Urinary bladder (tissue), 3 donors: ENCODE measurements at regions not wholly inside any gene's neighbourhood (a gene's known extent, or its start where the extent isn't known, plus 50 kb on each side); places are given as distances from the start of the nearest gene placed in this dataset.

ENCODE experiments used
- DNase-seq: peaks from one replicate; pipeline ENCODE4 v3.0.0-alpha.2; 2015; ENCODE audit errors: extremely low spot score
- H3K27ac ChIP-seq: one replicate; pipeline ENCODE4 v1.5.1; 2013; ENCODE audit warnings: low read depth, mild to moderate bottlenecking, moderate library complexity
- H3K36me3 ChIP-seq: one replicate; pipeline ENCODE4 v1.6.1; 2013; ENCODE audit warnings: mild to moderate bottlenecking, moderate library complexity; ENCODE audit not compliant: insufficient read depth
- H3K4me1 ChIP-seq: one replicate; pipeline ENCODE4 v1.6.1; 2013; ENCODE audit warnings: mild to moderate bottlenecking, moderate library complexity; ENCODE audit not compliant: insufficient read depth
- H3K4me3 ChIP-seq: one replicate; pipeline ENCODE4 v1.5.1; 2013; ENCODE audit warnings: low read depth, low read length
- WGBS: extraction: QIAGEN DNeasy Blood & Tissue Kit; methylation state at CpG from one replicate; pipeline ENCODE4 v1.1.7; 2013; 5-methylcytosine and 5-hydroxymethylcytosine counted together
- donor health status: healthy with polysubstance abuse.
- donor health status: healthy.

DNA sequence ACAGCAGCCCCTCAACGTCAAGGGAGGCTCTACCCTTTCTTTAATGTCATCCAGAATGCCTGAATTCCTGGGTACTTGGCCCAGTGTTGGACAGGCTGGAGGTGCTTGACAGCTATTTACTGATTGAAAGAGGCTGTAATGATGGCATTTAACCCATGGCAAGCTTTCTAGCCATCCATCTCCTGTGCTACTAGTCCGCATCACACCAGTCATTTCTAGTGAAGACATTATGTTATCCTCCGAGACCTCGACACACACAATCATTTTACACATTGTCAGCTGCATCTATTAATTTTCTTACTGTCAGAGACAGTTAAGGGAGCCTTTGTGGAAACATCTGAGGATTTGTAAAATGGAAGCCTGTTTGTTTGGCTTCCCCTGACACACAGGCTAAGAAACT lies 149.3 kb upstream of the FSTL4 start:
- H3K4me3 ChIP-seq = no peak overlapping the region
- DNase-seq = no peak
- H3K27ac ChIP-seq = no peak overlapping the region
- WGBS = 78% methylated on average over 4 of the region's 4 CpGs
- H3K36me3 ChIP-seq = no peaks in the 10 kb centered on the region
- no peaks in the 10 kb centered on the region for H3K4me1 ChIP-seq

DNA sequence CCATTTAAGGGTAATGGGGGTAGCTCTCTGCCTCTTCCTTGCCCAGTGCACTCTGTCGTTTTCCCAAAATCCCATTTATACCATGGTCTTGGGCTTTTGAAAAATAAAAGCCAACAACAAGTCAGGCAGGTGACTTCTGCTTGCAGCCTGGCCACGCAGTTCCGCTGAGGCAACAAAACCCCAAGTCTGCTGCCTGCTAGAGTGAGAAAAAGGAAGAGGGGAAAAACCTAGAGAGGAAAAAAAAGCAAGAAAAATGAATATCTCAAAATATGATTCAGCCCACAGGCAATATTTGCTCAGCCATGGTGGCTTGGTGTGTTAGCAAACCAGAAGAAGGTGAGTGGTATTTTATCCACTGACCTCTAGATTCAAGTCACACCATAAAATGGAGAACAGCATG lies 148.2 kb upstream of the FSTL4 start:
- Histone ChIP-seq H3K36me3 (no peaks in the 10 kb centered on the region), H3K4me3 (no peak overlapping the region), H3K4me1 (no peaks in the 10 kb centered on the region), H3K27ac (no peak overlapping the region)
- DNase-seq = no peak
- WGBS = 89% methylated on average over 3 of the region's 3 CpGs

DNA sequence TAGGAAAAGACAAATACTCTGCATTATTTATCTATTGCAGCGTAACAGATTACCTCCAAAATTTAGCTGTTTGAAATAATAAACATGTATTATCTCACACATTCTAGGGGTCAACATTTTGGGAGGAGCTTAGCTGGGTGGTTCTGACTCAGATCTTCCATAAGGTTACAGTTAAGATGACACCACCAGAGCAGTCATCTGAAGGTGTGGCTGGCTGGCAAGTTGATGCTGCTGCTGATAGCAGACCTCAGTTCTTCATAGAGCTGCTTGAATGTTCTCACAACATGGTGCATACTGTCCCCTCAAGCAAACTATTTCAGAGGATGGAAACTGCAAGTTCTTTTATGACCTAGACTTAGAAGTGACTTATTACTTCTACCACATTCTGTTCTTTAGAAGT lies 146.3 kb upstream of the FSTL4 start:
- no peak for DNase-seq
- no peak overlapping the region for H3K4me3 ChIP-seq
- no peaks in the 10 kb centered on the region for H3K4me1 ChIP-seq
- no peak overlapping the region for H3K27ac ChIP-seq
- H3K36me3 ChIP-seq = no peaks in the 10 kb centered on the region
- 45% methylated on average over 1 of the region's 1 CpG for WGBS

DNA sequence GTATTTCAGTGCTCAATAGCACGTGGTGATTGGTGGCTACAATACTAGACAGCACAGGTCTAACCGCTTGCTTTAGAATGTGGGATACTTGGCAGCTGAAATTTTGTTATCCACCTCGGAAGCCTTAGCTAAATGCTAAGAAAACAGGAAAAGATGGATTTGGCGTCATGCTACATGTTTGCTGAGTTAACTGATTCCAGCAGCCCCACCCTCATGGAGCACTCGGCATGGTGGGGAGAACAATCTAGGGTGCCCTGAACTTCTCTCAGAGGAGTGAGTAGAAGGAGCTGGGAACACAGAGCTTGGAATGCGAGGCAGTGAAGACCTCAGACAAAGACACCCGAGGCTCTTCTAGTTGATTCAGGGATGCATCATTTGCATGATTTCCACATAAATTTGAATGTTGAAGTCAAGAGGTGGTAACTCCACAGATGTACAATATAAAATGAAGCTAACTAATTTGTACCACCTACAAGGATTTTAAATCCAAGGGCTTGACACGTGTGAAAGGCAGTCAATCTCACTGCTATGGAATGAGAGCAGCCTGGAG lies 145.1 kb upstream of the FSTL4 start:
- 49% methylated on average over 8 of the region's 8 CpGs for WGBS
- H3K4me3 ChIP-seq = no peak overlapping the region
- H3K27ac ChIP-seq = no peak overlapping the region
- no peaks in the 10 kb centered on the region for H3K4me1 ChIP-seq
- no peak for DNase-seq
- no peaks in the 10 kb centered on the region for H3K36me3 ChIP-seq

DNA sequence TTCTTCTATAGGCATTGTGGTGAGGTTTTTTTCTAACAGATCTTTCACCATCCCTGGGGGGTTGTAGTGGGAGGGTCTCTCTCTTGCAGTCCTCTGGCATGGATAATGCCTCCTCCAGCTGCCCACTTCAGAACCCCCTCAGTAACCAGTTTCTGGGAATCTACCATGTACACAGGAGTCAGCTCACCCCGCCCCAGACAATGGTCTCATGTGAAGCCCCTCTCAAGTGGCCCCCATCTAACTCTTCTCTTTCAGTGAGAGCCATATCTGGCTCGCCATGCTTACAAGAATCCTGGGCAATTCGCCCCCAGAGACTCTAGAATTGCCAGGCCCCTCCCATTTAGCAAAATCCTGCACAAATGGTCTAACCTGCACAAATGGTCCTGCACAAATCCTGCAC lies 144.4 kb upstream of the FSTL4 start:
- H3K36me3 ChIP-seq = no peaks in the 10 kb centered on the region
- no peak for DNase-seq
- no peaks in the 10 kb centered on the region for H3K4me1 ChIP-seq
- H3K27ac ChIP-seq = no peak overlapping the region
- WGBS = 65% methylated on average over 3 of the region's 3 CpGs
- no peak overlapping the region for H3K4me3 ChIP-seq

DNA sequence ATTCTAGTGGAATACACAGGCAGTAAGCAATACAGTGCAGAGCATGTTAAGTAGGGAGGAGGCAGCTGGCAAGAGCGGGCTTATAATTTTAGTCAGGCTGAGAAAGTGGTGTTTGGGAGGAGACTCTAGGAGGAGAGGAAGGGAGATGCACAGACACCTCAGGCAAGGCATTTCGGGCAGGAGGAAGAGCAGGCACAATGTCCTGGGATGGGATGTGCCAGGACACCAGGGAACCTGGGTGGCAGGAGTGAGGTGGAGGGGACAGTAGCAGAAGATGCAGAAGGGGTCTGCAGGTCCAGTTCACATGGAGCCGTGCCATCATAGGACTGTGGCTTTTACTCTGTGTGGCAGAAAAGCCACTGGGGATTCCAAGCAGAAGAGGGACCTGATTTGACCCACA lies 143.7 kb upstream of the FSTL4 start:
- Histone ChIP-seq H3K36me3 (no peaks in the 10 kb centered on the region), H3K4me3 (no peak overlapping the region), H3K4me1 (no peaks in the 10 kb centered on the region), H3K27ac (no peak overlapping the region)
- no peak for DNase-seq
- 92% methylated on average over 3 of the region's 3 CpGs for WGBS

DNA sequence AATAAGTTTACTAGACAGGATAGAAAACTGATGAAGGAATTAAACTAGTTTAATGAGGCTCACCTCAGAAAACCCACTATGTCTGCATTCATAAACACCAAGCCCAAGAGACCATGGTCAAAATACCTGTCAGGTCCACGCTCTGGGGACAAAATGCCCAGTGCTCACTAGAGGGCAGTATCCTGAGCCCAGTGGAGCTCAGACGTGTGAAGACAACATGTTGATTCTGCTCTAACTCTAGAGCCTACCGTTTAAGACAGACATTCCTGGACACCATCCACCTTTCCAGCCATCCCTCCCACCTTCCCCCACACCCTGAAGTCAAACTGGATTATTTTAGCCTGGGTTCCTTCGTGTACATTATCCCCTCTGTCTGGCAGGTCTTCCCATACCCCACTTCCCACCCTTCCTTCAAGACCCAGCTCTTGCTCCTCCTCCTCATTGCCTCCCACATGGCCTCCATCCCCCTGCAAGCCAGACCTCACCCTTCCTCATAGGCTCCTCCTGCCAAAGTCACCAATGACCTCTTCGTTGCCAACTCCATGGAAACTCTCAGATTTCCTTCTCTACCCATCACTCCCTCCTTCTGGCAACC lies 142.3 kb upstream of the FSTL4 start:
- no peak for DNase-seq
- Histone ChIP-seq H3K4me3 (no peak overlapping the region), H3K36me3 (no peaks in the 10 kb centered on the region), H3K4me1 (no peaks in the 10 kb centered on the region), H3K27ac (no peak overlapping the region)
- WGBS = 34% methylated on average over 5 of the region's 5 CpGs

DNA sequence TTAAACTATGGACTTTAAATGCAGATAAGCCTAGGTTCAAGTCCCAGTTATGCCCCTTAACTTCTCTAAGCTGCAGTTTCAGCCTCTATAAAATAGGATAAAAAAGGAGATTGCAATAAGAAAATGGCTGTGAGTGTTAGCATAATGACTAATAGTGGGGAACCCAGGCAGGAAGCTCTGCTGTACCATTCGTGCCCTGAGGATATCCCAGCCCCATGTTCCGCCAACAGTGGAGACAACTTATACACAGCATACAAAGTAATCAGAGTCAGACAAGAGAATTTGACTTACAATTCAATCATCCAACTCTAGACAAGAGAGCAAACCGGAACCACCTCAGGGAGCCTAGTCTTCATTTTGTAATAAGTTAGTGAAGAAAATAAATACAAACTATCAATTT lies 141.5 kb upstream of the FSTL4 start:
- Histone ChIP-seq H3K27ac (no peak overlapping the region), H3K4me1 (no peaks in the 10 kb centered on the region), H3K36me3 (no peaks in the 10 kb centered on the region), H3K4me3 (no peak overlapping the region)
- 60% methylated on average over 3 of the region's 3 CpGs for WGBS
- DNase-seq = no peak

DNA sequence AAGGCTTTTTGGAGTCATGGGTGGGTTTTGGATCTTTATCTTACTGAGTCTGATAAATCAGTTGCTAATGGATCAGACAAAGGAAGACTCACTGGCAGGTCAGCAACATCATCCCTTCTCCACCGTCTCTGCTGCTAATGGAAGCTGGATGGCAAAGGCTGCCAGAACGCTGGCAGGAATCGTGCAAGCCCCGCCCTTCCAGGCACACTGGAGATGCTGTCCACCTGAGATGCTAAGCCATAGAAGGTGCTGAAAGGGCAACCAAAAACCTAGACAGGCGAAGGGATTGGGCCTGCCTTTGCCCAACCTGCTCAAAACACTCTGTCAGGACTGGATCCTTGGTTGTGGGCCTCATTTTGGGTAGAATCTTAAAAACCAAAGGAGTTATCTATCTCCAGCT lies 139.5 kb upstream of the FSTL4 start:
- no peak overlapping the region for H3K4me3 ChIP-seq
- WGBS = 76% methylated on average over 5 of the region's 5 CpGs

DNA sequence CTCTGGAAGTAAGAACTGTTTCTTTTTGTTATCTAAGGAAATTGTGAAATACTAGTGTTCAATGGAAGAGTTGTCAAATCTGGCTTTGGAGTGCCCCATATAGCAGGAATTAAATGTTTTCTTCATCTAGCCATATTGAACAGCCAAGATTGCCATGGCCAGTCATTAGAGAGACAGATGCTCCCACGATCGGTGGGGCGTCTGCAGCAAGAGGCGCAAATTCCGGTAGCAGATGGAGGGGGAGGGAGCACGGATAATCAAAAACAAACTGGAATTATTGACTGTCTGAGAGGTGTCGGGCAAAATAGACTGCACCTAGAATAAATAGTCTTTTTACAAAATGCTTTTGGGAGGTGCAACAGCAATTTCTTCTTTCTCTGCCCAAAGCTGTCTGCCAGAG lies 139.1 kb upstream of the FSTL4 start:
- H3K36me3 ChIP-seq = no peaks in the 10 kb centered on the region
- no peaks in the 10 kb centered on the region for H3K4me1 ChIP-seq
- no peak overlapping the region for H3K27ac ChIP-seq
- no peak overlapping the region for H3K4me3 ChIP-seq
- DNase-seq = no peak
- WGBS = 83% methylated on average over 7 of the region's 7 CpGs

More for the DNA sequence above, 139.5 kb upstream of the FSTL4 start:
- Histone ChIP-seq H3K4me1 (no peaks in the 10 kb centered on the region), H3K27ac (no peak overlapping the region), H3K36me3 (no peaks in the 10 kb centered on the region)
- no peak for DNase-seq

DNA sequence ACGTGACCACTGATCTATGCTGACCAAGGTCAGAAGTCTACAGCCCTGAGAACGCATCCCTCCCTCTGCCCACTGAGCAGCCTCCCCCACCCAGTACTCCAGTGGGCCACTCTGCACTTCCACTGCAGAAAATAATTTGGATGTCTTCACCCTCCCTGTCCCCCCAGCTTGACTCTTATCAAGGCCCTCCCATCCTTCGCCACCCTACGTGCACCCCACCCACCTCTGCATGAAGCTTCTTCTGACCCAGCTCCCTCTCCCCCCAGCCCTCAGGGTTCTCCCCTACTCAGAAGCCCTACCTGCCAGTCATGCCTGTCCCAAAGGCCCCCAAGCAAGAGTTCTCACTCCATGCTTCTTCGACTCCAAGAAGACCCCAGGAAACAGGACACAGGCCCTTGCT lies 138.5 kb upstream of the FSTL4 start:
- no peak for DNase-seq
- H3K4me3 ChIP-seq = no peak overlapping the region
- H3K4me1 ChIP-seq = no peaks in the 10 kb centered on the region
- 95% methylated on average over 5 of the region's 5 CpGs for WGBS
- H3K27ac ChIP-seq = no peak overlapping the region
- no peaks in the 10 kb centered on the region for H3K36me3 ChIP-seq

DNA sequence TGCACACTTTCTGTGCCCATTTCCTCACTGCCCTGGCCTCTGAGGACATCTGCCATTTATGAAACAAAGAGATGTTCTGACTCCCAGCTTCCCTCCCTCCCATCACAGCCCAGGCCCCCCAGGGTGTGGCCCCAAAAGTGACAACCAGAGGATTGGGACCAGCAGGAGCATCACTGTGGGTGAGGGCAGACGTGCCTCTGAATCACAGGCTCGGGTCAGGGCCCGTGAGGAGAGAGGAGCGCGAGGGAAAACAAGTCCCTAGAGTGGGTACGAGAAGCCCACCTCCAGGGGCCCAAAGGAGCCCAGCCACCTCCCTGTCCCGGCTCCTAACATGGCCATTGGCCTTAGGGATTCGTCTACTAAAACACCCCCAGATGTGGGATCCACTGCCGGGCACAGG lies 138.0 kb upstream of the FSTL4 start:
- Histone ChIP-seq H3K4me3 (no peak overlapping the region), H3K27ac (no peak overlapping the region), H3K36me3 (no peaks in the 10 kb centered on the region), H3K4me1 (no peaks in the 10 kb centered on the region)
- WGBS = 94% methylated on average over 9 of the region's 9 CpGs
- no peak for DNase-seq

DNA sequence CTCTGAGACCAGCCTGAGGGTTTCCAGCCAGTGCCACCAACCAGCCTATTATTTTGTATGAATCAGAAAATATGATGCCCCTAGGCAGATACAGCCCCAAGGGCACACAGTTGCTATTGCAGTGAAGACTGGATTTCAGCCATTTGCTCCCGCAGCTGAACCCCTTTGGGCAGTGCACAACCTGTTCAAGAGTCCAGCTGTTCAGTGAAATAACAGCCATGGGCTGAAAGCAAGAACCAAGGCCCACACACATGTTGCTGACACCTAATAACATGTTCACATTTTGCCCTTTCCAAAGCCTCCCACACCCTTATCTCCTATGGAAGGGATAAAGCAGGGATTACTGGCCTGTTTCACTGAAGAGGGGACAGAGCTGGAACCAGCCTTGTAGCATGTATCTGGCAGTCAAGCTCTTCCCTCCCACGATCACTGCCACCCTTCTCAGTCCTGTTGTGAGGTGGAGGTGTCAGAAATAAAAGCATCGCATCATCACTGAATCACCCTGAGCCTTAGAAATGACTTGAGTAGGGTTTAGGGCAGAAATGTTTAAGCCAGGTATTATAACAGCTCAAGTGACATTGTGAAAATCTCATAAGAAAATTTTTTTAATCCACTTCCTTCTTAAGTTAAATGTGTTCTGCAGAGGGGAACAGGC lies 137.1 kb upstream of the FSTL4 start:
- H3K36me3 ChIP-seq = no peaks in the 10 kb centered on the region
- H3K4me3 ChIP-seq = no peak overlapping the region
- DNase-seq = no peak
- H3K4me1 ChIP-seq = no peaks in the 10 kb centered on the region
- no peak overlapping the region for H3K27ac ChIP-seq
- WGBS = 68% methylated on average over 3 of the region's 3 CpGs

DNA sequence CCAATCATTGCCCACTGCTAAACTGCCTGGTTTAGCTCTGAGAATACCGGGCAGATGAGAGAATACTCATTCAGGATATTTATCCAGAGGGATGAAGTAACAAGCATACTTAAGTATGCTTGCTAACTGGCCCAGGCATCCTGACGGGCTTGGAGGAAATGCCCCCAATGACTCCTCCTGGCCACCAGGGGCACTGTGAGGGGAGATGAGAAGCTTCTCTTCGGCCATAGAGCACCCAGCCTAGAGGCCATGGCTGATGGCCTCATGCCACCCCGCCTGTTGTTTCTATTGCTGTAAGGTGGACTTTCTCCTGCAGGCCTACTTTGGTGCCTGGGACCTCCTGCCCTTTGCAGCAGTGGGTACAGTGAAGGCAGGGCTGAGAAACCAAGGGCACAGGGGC lies 134.5 kb upstream of the FSTL4 start:
- Histone ChIP-seq H3K36me3 (no peaks in the 10 kb centered on the region), H3K27ac (no peak overlapping the region), H3K4me3 (no peak overlapping the region), H3K4me1 (no peaks in the 10 kb centered on the region)
- no peak for DNase-seq
- 84% methylated on average over 4 of the region's 4 CpGs for WGBS
